HG02759 (cell line): ENCODE measurements at regions not wholly inside any gene's neighbourhood (a gene's known extent, or its start where the extent isn't known, plus 50 kb on each side); places are given as distances from the start of the nearest gene placed in this dataset.
"Not testable (repeated sequence)": the region's sequence is repeated elsewhere in the genome, so short reads cannot be mapped to it uniquely, and the experiment has no call there.

Experiments used
- ATAC-seq: cut with Tn5 transposase; IDR thresholded peaks from one replicate; pipeline ENCODE4 v1.9.1; 2021; ENCODE audit warnings: mild to moderate bottlenecking, moderate library complexity; ENCODE audit not compliant: unreplicated experiment

GRCh38 chr17:26936645-26937044, 357.3 kb upstream of the WSB1 start:
- ATAC-seq: not testable (repeated sequence)

- ATAC-seq: not testable (repeated sequence)
Observed at GRCh38 chr17:26937750-26938322, 356.1 kb upstream of the WSB1 start.

GRCh38 chr17:26939755-26940154, 354.2 kb upstream of the WSB1 start:
- not testable (repeated sequence) for ATAC-seq

GRCh38 chr17:26940587-26940986, 353.3 kb upstream of the WSB1 start:
- ATAC-seq: not testable (repeated sequence)

GRCh38 chr17:26962255-26963162, 331.4 kb upstream of the WSB1 start:
- ATAC-seq: no peak

GRCh38 chr17:26963163-26963503, 330.8 kb upstream of the WSB1 start:
- ATAC-seq: no peak

- not testable (repeated sequence) for ATAC-seq
Observed at GRCh38 chr17:26965898-26966624, 327.9 kb upstream of the WSB1 start.

- not testable (repeated sequence) for ATAC-seq
Observed at GRCh38 chr17:26966625-26967179, 327.2 kb upstream of the WSB1 start.

- ATAC-seq: not testable (repeated sequence)
Observed at GRCh38 chr17:26981845-26982425, 312.0 kb upstream of the WSB1 start.

GRCh38 chr17:26982563-26982962, 311.4 kb upstream of the WSB1 start:
- ATAC-seq: not testable (repeated sequence)

GRCh38 chr17:26987851-26988250, 306.1 kb upstream of the WSB1 start:
- ATAC-seq: not testable (repeated sequence)

GRCh38 chr17:26994648-26995047, 299.3 kb upstream of the WSB1 start:
- not testable (repeated sequence) for ATAC-seq

- ATAC-seq: peak; percentile 53
Observed at GRCh38 chr17:26996146-26996916, 297.6 kb upstream of the WSB1 start.

- ATAC-seq: not testable (repeated sequence)
Observed at GRCh38 chr17:27007734-27008531, 286.0 kb upstream of the WSB1 start.

GRCh38 chr17:27009087-27009486, 284.8 kb upstream of the WSB1 start:
- ATAC-seq: no peak

GRCh38 chr17:27010138-27010537, 283.8 kb upstream of the WSB1 start:
- ATAC-seq: not testable (repeated sequence)

GRCh38 chr17:27030552-27030951, 263.4 kb upstream of the WSB1 start:
- ATAC-seq: not testable (repeated sequence)

GRCh38 chr17:27038676-27039075, 255.2 kb upstream of the WSB1 start:
- no peak for ATAC-seq

- not testable (repeated sequence) for ATAC-seq
Observed at GRCh38 chr17:27045039-27045438, 248.9 kb upstream of the WSB1 start.
